Mesothelial cell of epicardium (in vitro differentiated cells): ENCODE measurements at regions not wholly inside any gene's neighbourhood (a gene's known extent, or its start where the extent isn't known, plus 50 kb on each side); places are given as distances from the start of the nearest gene placed in this dataset.

Experiments
- DNase-seq, 2 experiments: peaks; one replicate each; pipeline ENCODE4 v3.0.0; 2021; ENCODE audit warnings: low spot score in 2 of 2; ENCODE audit not compliant: unreplicated experiment in 2 of 2
- H3K27ac Mint-ChIP-seq: 2 replicates; pipeline ENCODE4 v1.8.0; 2021; ENCODE audit warnings: mixed read lengths
- H3K27me3 Mint-ChIP-seq: 2 replicates; pipeline ENCODE4 v1.8.0; 2021; ENCODE audit warnings: low read depth, mixed read lengths
- H3K36me3 Mint-ChIP-seq: 2 replicates; pipeline ENCODE4 v1.8.0; 2021; ENCODE audit warnings: mixed read lengths
- H3K4me1 Mint-ChIP-seq: 2 replicates; pipeline ENCODE4 v1.8.0; 2021; ENCODE audit warnings: mixed read lengths
- H3K4me3 Mint-ChIP-seq: 2 replicates; pipeline ENCODE4 v1.8.0; 2021; ENCODE audit warnings: mild to moderate bottlenecking, moderate library complexity, mixed read lengths
- H3K9me3 Mint-ChIP-seq: 2 replicates; pipeline ENCODE4 v1.8.0; 2021; ENCODE audit warnings: mixed read lengths
- TF ChIP-seq, protein P1 (sequence below): fragments of 200-600 bp; sonication (generic); IDR thresholded peaks from one replicate; pipeline ENCODE4 v1.5.0; 2021; ENCODE audit warnings: antibody characterized with exemption; ENCODE audit not compliant: unreplicated experiment

- H3K4me1 Mint-ChIP-seq = peaks cover 28% of the 10 kb centered on the region
- peaks cover 7% of the 10 kb centered on the region for H3K9me3 Mint-ChIP-seq
- no peak overlapping the region for H3K4me3 Mint-ChIP-seq
- H3K27me3 Mint-ChIP-seq = peaks cover 34% of the 10 kb centered on the region
- DNase-seq = no peak
- H3K27ac Mint-ChIP-seq = no peak overlapping the region
- no peaks in the 10 kb centered on the region for H3K36me3 Mint-ChIP-seq
- TF ChIP-seq, protein P1, sequence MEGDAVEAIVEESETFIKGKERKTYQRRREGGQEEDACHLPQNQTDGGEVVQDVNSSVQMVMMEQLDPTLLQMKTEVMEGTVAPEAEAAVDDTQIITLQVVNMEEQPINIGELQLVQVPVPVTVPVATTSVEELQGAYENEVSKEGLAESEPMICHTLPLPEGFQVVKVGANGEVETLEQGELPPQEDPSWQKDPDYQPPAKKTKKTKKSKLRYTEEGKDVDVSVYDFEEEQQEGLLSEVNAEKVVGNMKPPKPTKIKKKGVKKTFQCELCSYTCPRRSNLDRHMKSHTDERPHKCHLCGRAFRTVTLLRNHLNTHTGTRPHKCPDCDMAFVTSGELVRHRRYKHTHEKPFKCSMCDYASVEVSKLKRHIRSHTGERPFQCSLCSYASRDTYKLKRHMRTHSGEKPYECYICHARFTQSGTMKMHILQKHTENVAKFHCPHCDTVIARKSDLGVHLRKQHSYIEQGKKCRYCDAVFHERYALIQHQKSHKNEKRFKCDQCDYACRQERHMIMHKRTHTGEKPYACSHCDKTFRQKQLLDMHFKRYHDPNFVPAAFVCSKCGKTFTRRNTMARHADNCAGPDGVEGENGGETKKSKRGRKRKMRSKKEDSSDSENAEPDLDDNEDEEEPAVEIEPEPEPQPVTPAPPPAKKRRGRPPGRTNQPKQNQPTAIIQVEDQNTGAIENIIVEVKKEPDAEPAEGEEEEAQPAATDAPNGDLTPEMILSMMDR = no peak
Observed at GRCh38 chr16:54480429-54480828, 193.8 kb upstream of the IRX3 start.

DNA sequence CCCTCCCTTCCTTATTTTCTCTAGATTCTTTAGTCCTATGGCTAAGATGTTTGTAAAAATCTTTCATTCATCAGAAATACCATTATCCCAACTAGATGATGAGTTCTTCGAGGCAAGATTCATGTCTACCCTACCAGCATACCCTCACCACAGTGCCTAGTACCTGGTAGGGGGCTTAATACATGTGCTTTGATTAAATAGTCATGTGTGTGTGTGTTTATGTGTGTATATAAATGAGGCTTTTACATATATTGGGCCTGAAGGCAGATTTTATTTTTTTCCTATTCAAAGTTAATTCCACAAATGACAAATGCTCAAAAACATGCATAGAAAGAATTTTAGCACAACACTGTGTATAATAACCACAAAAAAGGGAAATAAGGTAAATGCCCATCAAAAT is 193.0 kb upstream of the IRX3 start:
- Mint-ChIP-seq H3K36me3 (no peaks in the 10 kb centered on the region), H3K27me3 (peaks cover 39% of the 10 kb centered on the region), H3K4me3 (no peak overlapping the region), H3K4me1 (peaks cover 26% of the 10 kb centered on the region), H3K27ac (no peak overlapping the region), H3K9me3 (peaks cover 7% of the 10 kb centered on the region)
- DNase-seq = no peak
- TF ChIP-seq, protein P1 = no peak

GRCh38 chr16:54477714-54478113 is 191.1 kb upstream of the IRX3 start:
- no peak for DNase-seq
- Mint-ChIP-seq H3K4me3 (no peak overlapping the region), H3K36me3 (no peaks in the 10 kb centered on the region), H3K27me3 (peaks cover 41% of the 10 kb centered on the region), H3K9me3 (peaks cover 7% of the 10 kb centered on the region), H3K27ac (no peak overlapping the region), H3K4me1 (peaks cover 8% of the 10 kb centered on the region)
- TF ChIP-seq, protein P1 = no peak

DNA sequence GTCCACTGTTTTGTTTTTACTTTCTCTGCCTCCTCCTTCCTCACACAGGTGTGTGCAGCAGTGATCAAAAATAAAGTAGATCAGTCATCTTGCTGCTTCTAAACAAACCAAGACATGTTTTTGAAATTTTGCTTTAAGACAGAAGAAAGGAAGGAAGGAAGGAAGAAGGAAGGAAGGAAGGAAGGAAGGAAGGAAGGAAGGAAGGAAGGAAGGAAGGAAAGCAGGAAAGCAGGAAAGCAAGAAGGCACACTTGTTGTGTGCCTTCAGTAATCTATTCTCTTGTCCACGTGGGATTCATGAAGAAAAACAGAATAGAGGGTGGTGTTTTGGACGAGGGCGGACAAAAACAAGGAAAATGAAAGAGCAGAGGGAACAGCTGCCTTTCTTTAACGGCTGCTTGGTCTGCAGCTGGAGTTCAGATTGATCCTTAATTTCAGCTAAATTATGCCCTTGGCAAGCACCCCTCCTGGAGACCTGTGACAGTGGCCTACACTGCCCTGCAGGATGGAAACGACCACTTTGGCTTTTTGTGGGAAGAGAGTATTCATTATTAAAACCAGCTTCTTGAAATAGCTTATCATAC is 188.5 kb upstream of the IRX3 start:
- Mint-ChIP-seq H3K27me3 (peaks cover 40% of the 10 kb centered on the region), H3K36me3 (no peaks in the 10 kb centered on the region), H3K9me3 (peaks cover 7% of the 10 kb centered on the region), H3K27ac (no peak overlapping the region), H3K4me3 (no peak overlapping the region), H3K4me1 (peaks cover 13% of the 10 kb centered on the region)
- TF ChIP-seq, protein P1 = no peak
- DNase-seq = no peak

DNA sequence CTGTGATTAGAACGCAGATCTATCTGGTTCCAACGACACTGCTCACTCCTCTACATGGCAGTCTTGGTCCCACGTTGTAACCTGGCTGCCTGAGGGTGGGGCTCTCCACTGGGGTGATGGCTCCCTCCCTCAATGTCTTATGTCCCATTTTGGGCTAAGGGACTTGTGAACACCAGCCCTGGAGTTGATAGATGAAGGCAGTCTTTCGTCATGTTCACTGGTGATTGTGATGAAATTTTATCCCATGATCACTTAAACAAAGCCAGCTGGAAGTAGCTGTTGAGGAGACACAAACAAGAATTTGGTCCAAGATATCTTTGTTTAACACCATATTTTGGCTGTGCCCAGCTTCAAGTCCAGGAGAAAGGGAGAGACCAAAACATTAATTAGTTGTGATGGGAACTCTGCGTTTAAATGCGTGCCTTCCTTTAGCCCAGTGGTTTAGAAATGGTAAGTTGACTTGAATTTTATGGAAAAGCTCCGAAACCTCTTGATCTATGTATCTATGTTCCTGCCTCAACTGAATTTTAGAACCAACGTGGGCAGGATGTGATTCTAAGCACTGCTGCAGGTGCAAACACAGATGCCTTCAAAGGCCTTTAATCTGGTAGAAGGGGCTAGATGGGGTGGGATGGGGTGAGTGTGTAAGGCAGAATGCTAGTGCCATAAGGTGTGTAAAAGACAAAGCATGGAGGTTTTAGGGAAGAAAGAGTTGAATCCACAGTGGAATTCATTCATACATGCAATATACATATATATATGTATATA is 186.8 kb upstream of the IRX3 start:
- no peak overlapping the region for H3K27ac Mint-ChIP-seq
- H3K4me1 Mint-ChIP-seq = peaks cover 13% of the 10 kb centered on the region
- H3K9me3 Mint-ChIP-seq = peaks cover 7% of the 10 kb centered on the region
- no peaks in the 10 kb centered on the region for H3K36me3 Mint-ChIP-seq
- TF ChIP-seq, protein P1 = no peak
- H3K27me3 Mint-ChIP-seq = peaks cover 31% of the 10 kb centered on the region
- no peak for DNase-seq
- no peak overlapping the region for H3K4me3 Mint-ChIP-seq
